ENCODE measurements at regions not wholly inside any gene's neighbourhood (a gene's known extent, or its start where the extent isn't known, plus 50 kb on each side); places are given as distances from the start of the nearest gene placed in this dataset.
"Not testable (repeated sequence)": the region's sequence is repeated elsewhere in the genome, so short reads cannot be mapped to it uniquely, and the experiment has no call there.

DNA sequence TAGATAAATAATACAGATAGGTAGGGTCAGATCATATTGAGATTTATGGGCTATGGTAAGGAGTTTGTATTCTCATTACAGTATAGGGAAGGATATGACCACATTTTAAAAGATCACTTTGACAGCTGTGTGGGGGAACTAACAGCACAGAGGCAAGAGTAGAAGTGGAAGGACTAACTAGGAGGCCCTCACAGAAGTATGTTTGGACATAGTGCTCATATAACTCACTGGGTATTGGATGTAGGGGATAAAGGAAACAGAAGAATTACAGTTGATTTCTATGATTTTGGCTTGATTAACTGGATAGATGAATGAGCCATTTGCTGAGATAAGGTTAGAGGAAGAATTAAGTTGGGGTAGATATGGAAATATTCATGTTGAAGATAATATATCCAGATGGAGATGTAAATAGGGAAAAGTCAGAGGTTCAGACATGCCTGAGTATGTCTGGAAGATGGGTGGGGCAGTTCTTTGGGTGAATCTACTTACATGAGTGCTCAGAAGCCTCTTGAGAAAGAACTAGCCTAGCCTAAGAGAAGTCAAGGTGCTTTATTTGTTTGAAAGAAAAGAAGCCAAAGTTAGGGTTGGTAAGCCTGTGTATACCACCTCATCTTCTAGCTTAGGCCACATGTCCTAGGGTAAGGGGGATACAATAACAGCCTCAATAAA, 133.4 kb downstream of the NDFIP2 start:
- no peak for DNase-seq (ENCODE audit: low read depth, low spot score)
- H3K4me1 ChIP-seq (ENCODE audit: control insufficient read depth, insufficient read depth, low read length) = no peaks in the 10 kb centered on the region
- no peaks in the 10 kb centered on the region for H3K27me3 ChIP-seq (ENCODE audit: control insufficient read depth, insufficient read depth, low read length)
- H3K36me3 ChIP-seq (ENCODE audit: control insufficient read depth, insufficient read depth, low read length) = no peaks in the 10 kb centered on the region; the same call in 1 of the 2 replicates
- no peak overlapping the region for H3K27ac ChIP-seq (ENCODE audit: low read length)
- no peaks in the 10 kb centered on the region; the same call in 1 of the 2 replicates for H3K9me3 ChIP-seq (ENCODE audit: control insufficient read depth, insufficient read depth, low read length)
- no peak overlapping the region for H3K4me3 ChIP-seq (ENCODE audit: low read length)

DNA sequence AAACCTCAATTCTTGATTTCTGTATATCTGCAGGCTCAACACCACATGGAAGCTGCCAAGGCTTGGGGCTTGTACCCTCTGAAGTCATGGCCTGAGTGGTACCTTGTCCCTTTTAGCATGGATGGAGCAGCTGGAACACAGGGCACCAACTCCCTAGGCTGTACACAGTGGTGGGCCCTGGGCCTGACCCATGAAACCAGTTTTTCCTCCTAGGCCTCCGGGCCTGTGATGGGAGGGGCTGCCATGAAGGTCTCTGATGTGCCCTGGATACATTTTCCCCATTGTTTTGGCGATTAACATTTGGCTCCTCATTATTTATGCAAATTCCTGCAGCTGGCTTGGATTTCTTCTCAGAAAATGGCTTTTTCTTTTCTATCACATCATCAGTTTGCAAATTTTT, 131.6 kb downstream of the NDFIP2 start:
- Histone ChIP-seq H3K4me3 (ENCODE audit: low read length) (no peak overlapping the region), H3K36me3 (ENCODE audit: control insufficient read depth, insufficient read depth, low read length) (no peaks in the 10 kb centered on the region; the same call in 1 of the 2 replicates), H3K27ac (ENCODE audit: low read length) (no peak overlapping the region), H3K9me3 (ENCODE audit: control insufficient read depth, insufficient read depth, low read length) (no peaks in the 10 kb centered on the region; the same call in 1 of the 2 replicates), H3K4me1 (ENCODE audit: control insufficient read depth, insufficient read depth, low read length) (no peaks in the 10 kb centered on the region), H3K27me3 (ENCODE audit: control insufficient read depth, insufficient read depth, low read length) (no peaks in the 10 kb centered on the region)
- DNase-seq (ENCODE audit: low read depth, low spot score) = no peak
- whole genome bisulfite sequencing (ENCODE audit: insufficient coverage, insufficient read length) = no CpG with 5 or more reads among the region's 2 CpGs

DNA sequence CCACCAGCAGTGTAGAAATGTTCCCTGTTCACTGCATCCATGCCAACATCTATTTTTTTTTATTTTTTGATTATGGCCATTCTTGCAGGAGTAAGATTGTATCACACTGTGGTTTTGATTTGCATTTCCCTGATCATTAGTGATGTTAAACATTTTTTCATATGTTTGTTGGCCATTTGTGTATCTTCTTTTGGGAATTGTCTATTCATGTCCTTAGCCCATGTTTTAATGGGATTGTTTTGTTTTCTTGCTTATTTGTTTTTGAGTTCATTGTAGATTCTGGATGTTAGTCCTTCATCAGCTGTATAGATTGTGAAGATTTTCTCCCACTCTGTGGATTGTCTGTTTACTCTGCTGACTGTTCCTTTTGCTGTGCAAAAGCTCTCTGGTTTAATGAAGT, 126.9 kb downstream of the NDFIP2 start:
- H3K4me3 ChIP-seq (ENCODE audit: low read length); H3K9me3 ChIP-seq (ENCODE audit: control insufficient read depth, insufficient read depth, low read length); DNase-seq (ENCODE audit: low read depth, low spot score); H3K27ac ChIP-seq (ENCODE audit: low read length); H3K27me3 ChIP-seq (ENCODE audit: control insufficient read depth, insufficient read depth, low read length); H3K4me1 ChIP-seq (ENCODE audit: control insufficient read depth, insufficient read depth, low read length); H3K36me3 ChIP-seq (ENCODE audit: control insufficient read depth, insufficient read depth, low read length): not testable (repeated sequence)
